ENCODE measurements at regions not wholly inside any gene's neighbourhood (a gene's known extent, or its start where the extent isn't known, plus 50 kb on each side); places are given as distances from the start of the nearest gene placed in this dataset.

DNA sequence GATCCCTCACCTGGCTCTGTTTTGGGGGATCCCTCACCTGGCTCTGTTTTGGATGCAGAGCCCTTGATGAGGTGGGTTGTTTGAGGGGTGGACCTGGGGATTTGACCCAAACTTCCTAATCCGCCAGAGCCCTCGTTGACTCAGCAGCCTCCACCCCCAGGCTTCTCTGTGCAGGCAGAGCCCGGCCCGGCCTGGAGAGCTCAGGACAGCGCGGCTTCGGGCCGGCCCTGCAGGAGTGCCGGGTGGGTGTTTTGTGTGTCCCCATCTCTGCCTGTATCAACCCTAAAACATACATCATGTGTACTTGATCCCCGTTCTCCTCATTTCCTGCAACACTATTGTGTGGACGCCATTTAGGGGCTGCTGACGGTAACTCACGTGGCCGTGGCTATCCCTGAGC is 124.2 kb downstream of the SIK1 start:
- Histone ChIP-seq H3K4me3 (ENCODE audit: low read depth in 1 of 2, low read length in 2 of 2) (no peak overlapping the region), H3K27me3 (ENCODE audit: control insufficient read depth in 1 of 2, insufficient read depth in 2 of 2, low read length in 2 of 2) (no peaks in the 10 kb centered on the region), H3K9ac (ENCODE audit: low read depth in 1 of 2, low read length in 2 of 2) (no peak overlapping the region), H3K36me3 (ENCODE audit: control insufficient read depth in 1 of 2, insufficient read depth in 2 of 2, low read length in 2 of 2) (no peaks in the 10 kb centered on the region), H3K4me1 (ENCODE audit: control insufficient read depth in 1 of 2, insufficient read depth in 2 of 2, low read length in 2 of 2) (peaks cover 0 to 13% of the 10 kb centered on the region in 2 donors), H3K9me3 (ENCODE audit: control insufficient read depth in 1 of 2, low read length in 2 of 2) (no peaks in the 10 kb centered on the region), H3K27ac (ENCODE audit: low read depth, low read length) (no peak overlapping the region)

GRCh38 chr21:43302062-43302700 is 124.8 kb downstream of the SIK1 start:
- Histone ChIP-seq H3K27me3 (ENCODE audit: control insufficient read depth in 1 of 2, insufficient read depth in 2 of 2, low read length in 2 of 2) (no peaks in the 10 kb centered on the region), H3K9me3 (ENCODE audit: control insufficient read depth in 1 of 2, low read length in 2 of 2) (no peaks in the 10 kb centered on the region), H3K9ac (ENCODE audit: low read depth in 1 of 2, low read length in 2 of 2) (no peak overlapping the region), H3K4me3 (ENCODE audit: low read depth in 1 of 2, low read length in 2 of 2) (no peak overlapping the region), H3K27ac (ENCODE audit: low read depth, low read length) (no peak overlapping the region), H3K4me1 (ENCODE audit: control insufficient read depth in 1 of 2, insufficient read depth in 2 of 2, low read length in 2 of 2) (peaks cover 0 to 8% of the 10 kb centered on the region in 2 donors), H3K36me3 (ENCODE audit: control insufficient read depth in 1 of 2, insufficient read depth in 2 of 2, low read length in 2 of 2) (no peaks in the 10 kb centered on the region)

DNA sequence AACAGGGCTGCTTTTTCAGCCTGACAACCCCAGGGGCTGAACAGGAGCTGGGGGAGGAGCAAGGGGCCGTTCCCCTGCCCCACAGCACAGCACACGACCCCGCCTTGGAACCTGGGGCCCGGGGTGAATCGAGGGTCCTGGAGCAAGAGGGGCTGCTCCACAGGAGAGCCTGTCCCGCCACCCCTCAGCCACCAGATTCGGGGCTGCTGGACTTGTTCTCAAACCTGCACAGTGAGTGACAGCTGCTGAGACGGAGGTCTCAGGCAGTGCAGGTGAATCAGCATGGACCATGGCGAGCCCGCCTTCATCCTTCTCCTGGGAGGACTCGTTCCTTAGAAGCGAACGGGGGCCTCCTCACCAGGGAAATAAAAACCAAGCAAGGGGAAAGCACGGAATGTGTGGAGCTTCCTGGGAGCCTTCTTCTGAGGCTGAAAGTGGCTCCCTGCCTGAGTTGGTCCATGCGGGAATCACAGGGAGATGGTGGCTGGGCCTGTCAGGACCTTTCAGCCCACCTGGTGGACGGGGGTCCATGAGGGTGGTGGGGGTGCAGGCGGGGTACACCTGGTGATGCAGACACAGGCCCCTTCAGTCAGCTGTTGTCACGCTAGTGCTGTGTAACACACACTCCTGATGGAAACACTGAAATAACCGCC is 125.4 kb downstream of the SIK1 start:
- no peaks in the 10 kb centered on the region for H3K9me3 ChIP-seq (ENCODE audit: control insufficient read depth in 1 of 2, low read length in 2 of 2)
- no peak overlapping the region for H3K27ac ChIP-seq (ENCODE audit: low read depth, low read length)
- no peaks in the 10 kb centered on the region for H3K36me3 ChIP-seq (ENCODE audit: control insufficient read depth in 1 of 2, insufficient read depth in 2 of 2, low read length in 2 of 2)
- H3K27me3 ChIP-seq (ENCODE audit: control insufficient read depth in 1 of 2, insufficient read depth in 2 of 2, low read length in 2 of 2): no peaks in the 10 kb centered on the region
- peaks cover 0 to 2% of the 10 kb centered on the region in 2 donors for H3K4me1 ChIP-seq (ENCODE audit: control insufficient read depth in 1 of 2, insufficient read depth in 2 of 2, low read length in 2 of 2)
- H3K4me3 ChIP-seq (ENCODE audit: low read depth in 1 of 2, low read length in 2 of 2): no peak overlapping the region
- no peak overlapping the region for H3K9ac ChIP-seq (ENCODE audit: low read depth in 1 of 2, low read length in 2 of 2)

DNA sequence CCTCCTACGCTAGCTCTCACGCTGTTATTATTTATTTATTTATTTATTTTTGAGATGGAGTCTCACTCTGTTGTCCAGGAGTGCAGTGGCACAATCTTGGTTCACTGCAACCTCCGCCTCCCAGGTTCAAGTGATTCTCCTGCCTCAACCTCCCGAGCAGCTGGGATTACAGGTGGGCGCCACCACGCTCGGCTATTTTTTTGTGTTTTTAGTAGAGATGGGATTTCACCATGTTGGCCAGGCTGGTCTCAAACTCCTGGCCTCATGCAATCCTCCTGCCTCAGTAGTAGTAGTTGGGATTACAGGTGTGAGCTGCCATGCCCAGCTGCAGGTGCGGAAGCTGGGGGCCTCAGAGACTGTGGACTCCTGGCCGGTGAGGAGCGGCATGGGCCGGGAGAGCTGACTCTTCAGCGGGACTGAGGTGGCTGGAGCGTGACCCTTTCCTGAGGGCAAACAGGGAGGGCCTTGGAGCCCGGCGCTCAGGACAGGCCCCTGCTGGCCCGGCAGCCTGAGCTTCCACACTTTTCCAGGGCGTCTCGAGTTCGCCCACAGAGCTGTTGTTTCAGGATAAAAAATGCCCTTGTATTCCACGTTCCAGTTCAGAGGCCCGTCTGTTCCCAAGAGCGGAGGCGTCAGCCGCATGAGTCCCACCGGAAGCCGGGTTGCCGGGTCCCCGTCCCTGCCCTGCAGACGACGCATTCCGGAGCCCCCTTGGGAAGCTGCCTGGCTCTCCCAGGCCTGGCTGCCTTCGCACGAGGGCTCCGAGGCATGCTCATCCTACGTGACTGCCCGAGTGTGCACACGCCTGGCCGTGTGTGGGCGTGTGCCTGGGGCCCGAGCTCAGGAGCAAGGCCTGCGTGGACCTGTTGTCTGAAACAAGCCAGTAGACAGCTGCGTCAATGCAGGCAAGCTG is 126.2 kb downstream of the SIK1 start:
- Histone ChIP-seq H3K4me1 (ENCODE audit: control insufficient read depth in 1 of 2, insufficient read depth in 2 of 2, low read length in 2 of 2) (no peaks in the 10 kb centered on the region), H3K9ac (ENCODE audit: low read depth in 1 of 2, low read length in 2 of 2) (no peak overlapping the region), H3K36me3 (ENCODE audit: control insufficient read depth in 1 of 2, insufficient read depth in 2 of 2, low read length in 2 of 2) (no peaks in the 10 kb centered on the region), H3K4me3 (ENCODE audit: low read depth in 1 of 2, low read length in 2 of 2) (no peak overlapping the region), H3K9me3 (ENCODE audit: control insufficient read depth in 1 of 2, low read length in 2 of 2) (no peaks in the 10 kb centered on the region), H3K27ac (ENCODE audit: low read depth, low read length) (no peak overlapping the region), H3K27me3 (ENCODE audit: control insufficient read depth in 1 of 2, insufficient read depth in 2 of 2, low read length in 2 of 2) (no peaks in the 10 kb centered on the region)

- Histone ChIP-seq H3K27me3 (ENCODE audit: control insufficient read depth in 1 of 2, insufficient read depth in 2 of 2, low read length in 2 of 2) (no peaks in the 10 kb centered on the region), H3K9me3 (ENCODE audit: control insufficient read depth in 1 of 2, low read length in 2 of 2) (no peaks in the 10 kb centered on the region), H3K27ac (ENCODE audit: low read depth, low read length) (no peak overlapping the region), H3K36me3 (ENCODE audit: control insufficient read depth in 1 of 2, insufficient read depth in 2 of 2, low read length in 2 of 2) (no peaks in the 10 kb centered on the region), H3K4me1 (ENCODE audit: control insufficient read depth in 1 of 2, insufficient read depth in 2 of 2, low read length in 2 of 2) (no peaks in the 10 kb centered on the region), H3K4me3 (ENCODE audit: low read depth in 1 of 2, low read length in 2 of 2) (no peak overlapping the region), H3K9ac (ENCODE audit: low read depth in 1 of 2, low read length in 2 of 2) (no peak overlapping the region)
Measured at GRCh38 chr21:43299441-43300277, 127.3 kb downstream of the SIK1 start.

GRCh38 chr21:43298546-43299440 is 128.1 kb downstream of the SIK1 start:
- Histone ChIP-seq H3K9me3 (ENCODE audit: control insufficient read depth in 1 of 2, low read length in 2 of 2) (no peaks in the 10 kb centered on the region), H3K4me3 (ENCODE audit: low read depth in 1 of 2, low read length in 2 of 2) (no peak overlapping the region), H3K27me3 (ENCODE audit: control insufficient read depth in 1 of 2, insufficient read depth in 2 of 2, low read length in 2 of 2) (no peaks in the 10 kb centered on the region), H3K36me3 (ENCODE audit: control insufficient read depth in 1 of 2, insufficient read depth in 2 of 2, low read length in 2 of 2) (no peaks in the 10 kb centered on the region), H3K27ac (ENCODE audit: low read depth, low read length) (no peak overlapping the region), H3K4me1 (ENCODE audit: control insufficient read depth in 1 of 2, insufficient read depth in 2 of 2, low read length in 2 of 2) (no peaks in the 10 kb centered on the region), H3K9ac (ENCODE audit: low read depth in 1 of 2, low read length in 2 of 2) (no peak overlapping the region)

GRCh38 chr21:43297989-43298388 is 128.9 kb downstream of the SIK1 start:
- no peaks in the 10 kb centered on the region for H3K36me3 ChIP-seq (ENCODE audit: control insufficient read depth in 1 of 2, insufficient read depth in 2 of 2, low read length in 2 of 2)
- no peak overlapping the region for H3K27ac ChIP-seq (ENCODE audit: low read depth, low read length)
- H3K4me3 ChIP-seq (ENCODE audit: low read depth in 1 of 2, low read length in 2 of 2): no peak overlapping the region
- H3K9ac ChIP-seq (ENCODE audit: low read depth in 1 of 2, low read length in 2 of 2): no peak overlapping the region
- H3K9me3 ChIP-seq (ENCODE audit: control insufficient read depth in 1 of 2, low read length in 2 of 2): no peaks in the 10 kb centered on the region
- no peaks in the 10 kb centered on the region for H3K27me3 ChIP-seq (ENCODE audit: control insufficient read depth in 1 of 2, insufficient read depth in 2 of 2, low read length in 2 of 2)
- H3K4me1 ChIP-seq (ENCODE audit: control insufficient read depth in 1 of 2, insufficient read depth in 2 of 2, low read length in 2 of 2): no peaks in the 10 kb centered on the region

- Histone ChIP-seq H3K27me3 (ENCODE audit: control insufficient read depth in 1 of 2, insufficient read depth in 2 of 2, low read length in 2 of 2) (no peaks in the 10 kb centered on the region), H3K4me1 (ENCODE audit: control insufficient read depth in 1 of 2, insufficient read depth in 2 of 2, low read length in 2 of 2) (no peaks in the 10 kb centered on the region), H3K36me3 (ENCODE audit: control insufficient read depth in 1 of 2, insufficient read depth in 2 of 2, low read length in 2 of 2) (no peaks in the 10 kb centered on the region), H3K9me3 (ENCODE audit: control insufficient read depth in 1 of 2, low read length in 2 of 2) (no peaks in the 10 kb centered on the region), H3K4me3 (ENCODE audit: low read depth in 1 of 2, low read length in 2 of 2) (no peak overlapping the region), H3K9ac (ENCODE audit: low read depth in 1 of 2, low read length in 2 of 2) (no peak overlapping the region), H3K27ac (ENCODE audit: low read depth, low read length) (no peak overlapping the region)
Measured at GRCh38 chr21:43297391-43297981, 128.7 kb downstream of the CRYAA start.
